NB4 (cell line): ENCODE measurements at regions not wholly inside any gene's neighbourhood (a gene's known extent, or its start where the extent isn't known, plus 50 kb on each side); places are given as distances from the start of the nearest gene placed in this dataset.

Source experiments
- POLR2A ChIP-seq: IDR thresholded peaks from 2 replicates; pipeline ENCODE4 v1.6.1; 2011; ENCODE audit warnings: mild to moderate bottlenecking; ENCODE audit not compliant: insufficient read length; ENCODE audit errors: extremely low read depth
- TF ChIP-seq, protein P1 (sequence below): IDR thresholded peaks from one replicate; pipeline ENCODE4 v1.5.1; 2012; ENCODE audit warnings: low read depth, low read length

DNA sequence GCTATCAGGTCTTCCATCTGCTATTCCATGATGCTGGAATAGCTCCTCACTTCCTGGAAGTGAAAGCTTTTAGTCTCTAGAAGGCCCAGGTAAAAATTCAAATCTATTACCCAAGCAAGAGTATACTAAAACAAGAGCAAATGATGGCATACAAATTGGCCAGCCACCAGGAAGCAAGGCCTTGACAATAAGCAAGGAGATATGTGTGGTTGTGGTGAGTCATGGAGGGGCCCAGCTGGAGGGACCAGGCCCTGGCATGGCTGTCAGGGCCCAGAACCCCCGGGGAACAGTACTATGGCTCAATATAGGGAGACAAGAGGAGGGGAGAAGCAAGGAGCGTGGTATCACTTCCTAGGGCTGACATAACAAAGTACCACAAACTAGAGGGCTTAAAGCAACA is 358.7 kb downstream of the RRAGC start:
- TF ChIP-seq, protein P1, sequence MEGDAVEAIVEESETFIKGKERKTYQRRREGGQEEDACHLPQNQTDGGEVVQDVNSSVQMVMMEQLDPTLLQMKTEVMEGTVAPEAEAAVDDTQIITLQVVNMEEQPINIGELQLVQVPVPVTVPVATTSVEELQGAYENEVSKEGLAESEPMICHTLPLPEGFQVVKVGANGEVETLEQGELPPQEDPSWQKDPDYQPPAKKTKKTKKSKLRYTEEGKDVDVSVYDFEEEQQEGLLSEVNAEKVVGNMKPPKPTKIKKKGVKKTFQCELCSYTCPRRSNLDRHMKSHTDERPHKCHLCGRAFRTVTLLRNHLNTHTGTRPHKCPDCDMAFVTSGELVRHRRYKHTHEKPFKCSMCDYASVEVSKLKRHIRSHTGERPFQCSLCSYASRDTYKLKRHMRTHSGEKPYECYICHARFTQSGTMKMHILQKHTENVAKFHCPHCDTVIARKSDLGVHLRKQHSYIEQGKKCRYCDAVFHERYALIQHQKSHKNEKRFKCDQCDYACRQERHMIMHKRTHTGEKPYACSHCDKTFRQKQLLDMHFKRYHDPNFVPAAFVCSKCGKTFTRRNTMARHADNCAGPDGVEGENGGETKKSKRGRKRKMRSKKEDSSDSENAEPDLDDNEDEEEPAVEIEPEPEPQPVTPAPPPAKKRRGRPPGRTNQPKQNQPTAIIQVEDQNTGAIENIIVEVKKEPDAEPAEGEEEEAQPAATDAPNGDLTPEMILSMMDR, result no peak
- no peak for TF ChIP-seq POLR2A
